IMR-90 (cell line): ENCODE measurements at regions not wholly inside any gene's neighbourhood (a gene's known extent, or its start where the extent isn't known, plus 50 kb on each side); places are given as distances from the start of the nearest gene placed in this dataset.

ENCODE experiments used
- BHLHE40 ChIP-seq: fragments of 150-350 bp; IDR thresholded peaks from 2 replicates; pipeline ENCODE4 v1.6.1; 2016; ENCODE audit warnings: mild to moderate bottlenecking, low read depth, low read length
- TF ChIP-seq, protein P1 (sequence below): conservative IDR thresholded peaks from 2 replicates; pipeline ENCODE4 v1.5.1; 2012; ENCODE audit warnings: mild to moderate bottlenecking, low read depth, low read length, improper control_type of control experiment

DNA sequence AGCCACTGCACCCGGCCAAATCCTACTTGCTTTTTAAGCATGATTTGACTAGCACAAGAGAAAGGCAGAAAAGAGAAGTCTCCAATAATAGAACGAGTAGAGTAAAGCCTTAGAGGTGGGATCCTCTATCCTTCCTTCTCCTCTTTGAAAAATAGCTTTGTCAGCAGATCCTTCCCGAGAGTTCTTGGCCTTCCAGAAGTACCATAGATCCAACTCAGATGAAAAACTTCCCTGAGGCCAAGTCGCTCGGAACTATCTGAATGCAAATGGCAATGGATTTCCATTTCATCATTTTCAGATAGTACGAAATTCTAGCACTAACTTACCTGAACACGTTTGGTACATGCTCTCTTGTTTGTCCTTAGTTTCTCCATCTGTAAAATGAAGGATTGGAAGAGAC lies 52.0 kb upstream of the SLIT3 start:
- TF ChIP-seq BHLHE40, result no peak
- TF ChIP-seq, protein P1, sequence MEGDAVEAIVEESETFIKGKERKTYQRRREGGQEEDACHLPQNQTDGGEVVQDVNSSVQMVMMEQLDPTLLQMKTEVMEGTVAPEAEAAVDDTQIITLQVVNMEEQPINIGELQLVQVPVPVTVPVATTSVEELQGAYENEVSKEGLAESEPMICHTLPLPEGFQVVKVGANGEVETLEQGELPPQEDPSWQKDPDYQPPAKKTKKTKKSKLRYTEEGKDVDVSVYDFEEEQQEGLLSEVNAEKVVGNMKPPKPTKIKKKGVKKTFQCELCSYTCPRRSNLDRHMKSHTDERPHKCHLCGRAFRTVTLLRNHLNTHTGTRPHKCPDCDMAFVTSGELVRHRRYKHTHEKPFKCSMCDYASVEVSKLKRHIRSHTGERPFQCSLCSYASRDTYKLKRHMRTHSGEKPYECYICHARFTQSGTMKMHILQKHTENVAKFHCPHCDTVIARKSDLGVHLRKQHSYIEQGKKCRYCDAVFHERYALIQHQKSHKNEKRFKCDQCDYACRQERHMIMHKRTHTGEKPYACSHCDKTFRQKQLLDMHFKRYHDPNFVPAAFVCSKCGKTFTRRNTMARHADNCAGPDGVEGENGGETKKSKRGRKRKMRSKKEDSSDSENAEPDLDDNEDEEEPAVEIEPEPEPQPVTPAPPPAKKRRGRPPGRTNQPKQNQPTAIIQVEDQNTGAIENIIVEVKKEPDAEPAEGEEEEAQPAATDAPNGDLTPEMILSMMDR, result no peak
